Fibroblast of pulmonary artery (primary cell): ENCODE measurements at regions not wholly inside any gene's neighbourhood (a gene's known extent, or its start where the extent isn't known, plus 50 kb on each side); places are given as distances from the start of the nearest gene placed in this dataset.

Experiments
- DNase-seq: peaks from one replicate; pipeline ENCODE4 v3.0.0-alpha.2; 2010; ENCODE audit warnings: low read depth
- H3K4me3 ChIP-seq: replicated peaks from 2 replicates; pipeline ENCODE4 v1.5.1; 2011; ENCODE audit warnings: low read depth, mild to moderate bottlenecking, control low read depth, low read length, moderate library complexity
- CTCF ChIP-seq: IDR thresholded peaks from 2 replicates; pipeline ENCODE4 v1.5.1; 2011; ENCODE audit warnings: mild to moderate bottlenecking, control low read depth, low read length, inconsistent platforms; ENCODE audit errors: missing control alignments

GRCh38 chr2:104698276-104698675 lies 155.6 kb upstream of the POU3F3 start:
- no peak for DNase-seq
- H3K4me3 ChIP-seq = no peak overlapping the region

DNA sequence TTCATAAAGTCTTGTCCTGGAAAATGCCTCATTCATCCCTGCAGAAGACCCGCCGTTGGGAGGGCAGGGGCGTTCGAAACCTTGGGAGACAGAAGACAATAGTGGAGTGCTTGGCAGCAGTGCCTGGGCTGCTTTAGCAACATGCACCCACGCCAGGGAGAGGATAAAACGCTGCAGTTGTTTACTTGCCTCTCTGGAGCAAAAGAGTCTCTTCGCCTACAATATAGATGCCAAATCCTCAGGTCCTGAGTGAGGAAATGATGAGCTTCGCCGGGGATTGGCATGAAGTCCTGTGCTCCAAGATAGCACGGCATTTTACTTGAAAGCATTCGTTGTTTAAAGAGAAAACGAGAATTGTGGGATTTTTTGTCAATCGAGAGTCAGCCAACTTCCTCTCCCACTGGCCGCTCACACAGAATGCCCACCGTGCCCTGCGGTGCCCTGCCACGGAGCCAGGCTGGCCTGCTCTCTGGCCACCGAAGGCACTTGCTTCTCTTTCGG lies 152.5 kb upstream of the POU3F3 start:
- TF ChIP-seq CTCF = no peak
- no peak for DNase-seq
- H3K4me3 ChIP-seq = no peak overlapping the region

More at GRCh38 chr2:104698276-104698675, 155.6 kb upstream of the POU3F3 start:
- no peak for TF ChIP-seq CTCF

DNA sequence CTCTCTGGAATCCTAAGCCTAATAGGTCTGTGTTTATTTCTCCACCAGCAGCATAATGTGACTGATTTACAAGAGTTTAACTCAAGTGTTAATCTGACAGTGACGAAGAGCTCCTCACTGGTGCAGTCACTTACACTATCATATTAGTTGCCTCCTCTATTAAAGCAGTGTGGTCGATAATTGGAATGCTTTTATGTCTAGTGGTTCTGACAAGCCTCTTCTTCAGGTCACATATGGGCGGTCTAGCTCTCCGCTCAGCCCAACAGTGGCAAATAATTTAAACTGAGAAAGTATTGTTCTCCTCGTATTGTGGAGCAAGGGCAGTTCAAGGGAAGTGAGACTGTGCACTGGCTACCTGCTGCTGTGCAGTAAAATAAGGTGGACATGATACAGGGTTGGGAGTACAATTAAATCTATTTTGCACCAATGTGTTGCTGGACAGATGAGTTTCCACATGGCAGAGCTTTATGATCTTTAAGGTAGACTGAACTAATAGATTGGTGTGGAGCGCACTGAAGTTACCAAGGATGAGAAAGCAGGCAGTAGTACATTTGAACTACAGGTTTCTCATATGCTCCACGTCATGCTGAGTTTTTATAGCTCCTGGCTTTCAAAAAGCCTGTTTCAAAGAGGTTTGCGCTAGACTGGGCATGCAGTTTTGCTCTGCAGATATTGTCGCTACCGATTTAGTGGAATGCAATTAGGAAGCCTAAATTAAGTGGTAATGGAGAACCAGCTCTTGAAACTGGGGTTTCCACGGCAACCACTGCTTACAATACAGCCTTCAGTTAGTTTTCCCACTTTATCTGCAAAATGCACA lies 151.7 kb upstream of the POU3F3 start:
- no peak for DNase-seq
- no peak for TF ChIP-seq CTCF
- H3K4me3 ChIP-seq = no peak overlapping the region

DNA sequence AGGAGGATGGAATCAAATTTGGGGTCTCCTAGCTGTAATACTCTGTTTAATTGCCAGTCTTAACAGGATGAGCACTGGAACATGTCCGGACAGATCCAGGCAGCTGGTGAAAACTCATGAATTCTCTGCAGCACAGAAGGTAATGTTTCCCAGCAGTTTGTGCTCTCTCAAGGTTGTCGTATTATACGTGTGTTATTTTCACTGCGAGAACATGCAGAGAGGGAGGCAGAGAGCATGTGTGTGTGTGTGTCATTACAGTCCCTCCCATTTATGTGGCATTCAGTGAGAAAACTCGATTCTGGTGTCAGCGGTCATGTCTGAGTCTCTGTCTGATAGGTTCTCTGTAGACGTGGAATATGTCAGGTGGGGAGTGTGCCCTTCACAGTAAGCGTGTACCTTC lies 150.2 kb upstream of the POU3F3 start:
- DNase-seq = no peak
- no peak for TF ChIP-seq CTCF
- H3K4me3 ChIP-seq = no peak overlapping the region

DNA sequence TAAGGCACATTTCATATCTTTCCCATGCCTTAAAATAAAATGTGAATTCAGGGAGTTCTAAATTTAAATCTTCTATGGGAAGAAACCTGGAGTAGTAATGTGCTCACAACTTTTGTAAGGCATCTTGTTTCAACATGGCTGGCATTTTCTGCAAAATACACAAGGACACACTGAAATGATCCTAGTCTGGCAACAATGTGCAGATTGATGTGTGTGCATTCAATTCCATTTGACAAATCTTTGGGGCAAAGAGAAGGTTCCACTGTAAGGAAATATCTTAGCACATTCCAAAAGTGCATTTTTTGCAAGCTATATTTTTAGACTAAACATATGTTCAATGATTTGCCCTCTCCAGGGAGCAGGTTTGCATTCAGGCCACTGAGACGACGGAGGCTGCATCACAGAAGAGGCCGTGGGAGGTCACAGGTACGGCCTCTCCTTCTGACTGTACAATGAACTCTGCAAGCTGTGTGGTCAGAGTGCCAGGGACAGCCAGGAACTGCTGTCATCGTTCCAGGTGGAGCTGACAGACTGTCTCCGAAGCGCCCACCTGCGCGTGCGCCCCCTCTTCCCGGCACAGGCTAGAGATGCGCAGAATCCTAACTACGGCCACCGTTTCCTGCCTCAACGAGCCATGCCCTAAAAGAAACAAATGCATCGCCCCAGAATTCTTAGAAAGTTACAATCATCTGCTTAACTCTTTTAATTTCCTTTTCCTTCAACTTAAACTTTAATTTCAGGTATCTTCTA lies 149.2 kb upstream of the POU3F3 start:
- H3K4me3 ChIP-seq = no peak overlapping the region
- TF ChIP-seq CTCF = no peak
- DNase-seq = no peak

DNA sequence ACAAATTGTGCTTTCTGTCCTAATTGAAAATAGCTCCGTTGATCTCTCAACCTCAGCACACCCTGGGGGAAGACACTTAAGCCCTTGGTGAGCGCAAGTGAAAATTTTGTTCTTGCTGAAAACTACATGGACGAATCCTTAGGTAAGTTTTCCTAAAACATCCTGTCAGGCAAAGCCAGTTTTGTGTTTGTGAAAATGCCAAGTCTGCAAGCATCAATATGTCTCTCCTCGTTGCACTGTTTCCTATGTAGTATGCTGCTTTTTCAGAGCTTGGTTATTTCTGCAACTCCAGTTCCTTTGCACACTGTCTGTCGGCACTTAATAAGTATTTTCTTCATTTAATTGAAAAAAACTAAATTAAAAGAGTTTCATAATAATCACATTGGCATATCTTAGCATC lies 146.9 kb upstream of the POU3F3 start:
- no peak overlapping the region for H3K4me3 ChIP-seq
- TF ChIP-seq CTCF = no peak
- no peak for DNase-seq
